IMR-90 (cell line): ENCODE measurements at regions not wholly inside any gene's neighbourhood (a gene's known extent, or its start where the extent isn't known, plus 50 kb on each side); places are given as distances from the start of the nearest gene placed in this dataset. TPM values are rescaled to one million over a fixed set of nuclear protein-coding genes. Genes with fewer than 3 reads are reported as not detected.

Experiments
- microRNA-seq, 2 experiments: library from miRNA; stranded (forward) in 1 of 2; unstranded in 1 of 2; fragments of 10-50 nt in 1 of 2; fragments of <30 nt in 1 of 2; gene quantifications in 1 of 2; microRNA quantifications in 1 of 2; one replicate each; pipeline versions ENCODE3 to v1.1.0; 2013 to 2020; ENCODE audit not compliant: insufficient read depth in 1 of 2, insufficient read length in 1 of 2, unreplicated experiment in 1 of 2
- small RNA-seq, 5 experiments: library from RNA; depleted of rRNA; stranded (forward); fragments of <200 nt; gene quantifications; one replicate each; pipeline ENCODE3, GENCODE V24; 2012

Small RNAs in the stretch of these regions (microRNA-seq; reads per million reads assigned to microRNA genes)
- gene MIR4316 (ENCODE audit: insufficient read depth in 1 of 2, insufficient read length in 1 of 2, unreplicated experiment in 1 of 2) (0 reads per million in 2 experiments), gene RF00019 (ENCODE audit: insufficient read depth, insufficient read length) (not detected)

Small RNAs in the stretch of these regions (small RNA-seq; reads per million reads assigned to genes)
- 0 reads per million in 5 experiments for gene MIR4316
- gene RF00019, result 0 reads per million in 5 experiments
